Osteocyte (in vitro differentiated cells): ENCODE measurements at regions not wholly inside any gene's neighbourhood (a gene's known extent, or its start where the extent isn't known, plus 50 kb on each side); places are given as distances from the start of the nearest gene placed in this dataset.

ENCODE experiments used
- DNase-seq: peaks from one replicate; pipeline ENCODE4 v3.0.0; 2021; ENCODE audit warnings: mixed read lengths; ENCODE audit not compliant: unreplicated experiment; ENCODE audit errors: extremely low spot score
- H3K27ac Mint-ChIP-seq: one replicate; pipeline ENCODE4 v1.8.0; 2021; ENCODE audit warnings: mild to moderate bottlenecking, mixed read lengths; ENCODE audit not compliant: unreplicated experiment
- H3K27me3 Mint-ChIP-seq: one replicate; pipeline ENCODE4 v1.8.0; 2021; ENCODE audit warnings: mixed read lengths; ENCODE audit not compliant: unreplicated experiment
- H3K36me3 Mint-ChIP-seq: one replicate; pipeline ENCODE4 v1.8.0; 2021; ENCODE audit warnings: mixed read lengths; ENCODE audit not compliant: unreplicated experiment
- H3K4me1 Mint-ChIP-seq: one replicate; pipeline ENCODE4 v1.8.0; 2021; ENCODE audit warnings: mixed read lengths; ENCODE audit not compliant: unreplicated experiment
- H3K4me3 Mint-ChIP-seq: one replicate; pipeline ENCODE4 v1.8.0; 2021; ENCODE audit warnings: mild to moderate bottlenecking, moderate library complexity, mixed read lengths; ENCODE audit not compliant: unreplicated experiment
- H3K9me3 Mint-ChIP-seq: one replicate; pipeline ENCODE4 v1.8.0; 2021; ENCODE audit warnings: mixed read lengths; ENCODE audit not compliant: unreplicated experiment
- CTCF ChIP-seq: fragments of 200-600 bp; sonication (generic); IDR thresholded peaks from 2 replicates; pipeline ENCODE4 v1.5.0; 2021; ENCODE audit warnings: antibody characterized with exemption, mild to moderate bottlenecking, moderate library complexity

GRCh38 chr10:111967547-111967946, 216.0 kb downstream of the GPAM start:
- no peak for DNase-seq
- Mint-ChIP-seq H3K9me3 (peaks cover 26% of the 10 kb centered on the region), H3K36me3 (no peaks in the 10 kb centered on the region), H3K27me3 (no peaks in the 10 kb centered on the region), H3K4me1 (no peaks in the 10 kb centered on the region), H3K4me3 (no peak overlapping the region), H3K27ac (no peak overlapping the region)
- TF ChIP-seq CTCF = no peak

DNA sequence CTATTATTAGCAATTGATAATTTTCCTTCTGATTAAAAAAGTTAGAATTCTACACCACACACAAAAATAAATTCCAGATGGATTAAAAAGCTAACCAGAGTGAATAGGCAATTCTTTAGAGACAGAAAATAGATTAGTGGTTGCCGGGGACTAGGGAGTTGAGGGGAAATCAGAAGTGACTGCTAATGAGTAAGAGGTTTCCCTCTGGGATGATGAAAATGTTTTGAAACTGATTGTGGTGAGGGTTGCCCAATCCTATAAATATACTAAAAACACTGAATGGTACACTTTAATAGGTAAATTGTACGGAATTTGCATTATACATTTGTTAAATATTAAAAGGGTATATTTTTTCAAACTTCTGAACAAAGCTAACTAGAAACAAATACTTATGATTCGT, 214.9 kb downstream of the GPAM start:
- H3K9me3 Mint-ChIP-seq = peaks cover 27% of the 10 kb centered on the region
- no peak for TF ChIP-seq CTCF
- no peaks in the 10 kb centered on the region for H3K4me1 Mint-ChIP-seq
- DNase-seq = no peak
- no peaks in the 10 kb centered on the region for H3K27me3 Mint-ChIP-seq
- H3K27ac Mint-ChIP-seq = no peak overlapping the region
- no peaks in the 10 kb centered on the region for H3K36me3 Mint-ChIP-seq
- no peak overlapping the region for H3K4me3 Mint-ChIP-seq

DNA sequence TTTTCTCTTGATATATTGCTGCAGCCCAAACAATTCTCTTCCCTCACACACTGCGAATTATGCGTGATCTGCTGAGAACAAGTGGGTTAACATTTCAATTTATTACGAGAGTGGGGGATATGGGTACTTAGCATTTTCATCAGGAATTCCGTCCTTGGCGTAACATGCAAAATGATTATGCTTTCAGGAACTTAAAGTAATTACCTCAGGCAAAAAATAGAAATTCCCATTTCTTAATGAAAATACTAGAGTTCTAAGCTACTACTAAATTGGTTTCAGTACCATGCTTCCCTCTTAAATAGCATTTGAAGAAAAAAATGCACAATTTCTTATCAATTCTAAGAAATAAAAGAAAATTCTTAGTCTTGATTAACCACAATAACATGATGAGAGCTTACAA, 213.5 kb downstream of the GPAM start:
- peaks cover 30% of the 10 kb centered on the region for H3K9me3 Mint-ChIP-seq
- TF ChIP-seq CTCF = no peak
- no peak overlapping the region for H3K27ac Mint-ChIP-seq
- H3K27me3 Mint-ChIP-seq = no peaks in the 10 kb centered on the region
- no peak overlapping the region for H3K4me3 Mint-ChIP-seq
- DNase-seq = no peak
- H3K36me3 Mint-ChIP-seq = no peaks in the 10 kb centered on the region
- H3K4me1 Mint-ChIP-seq = no peaks in the 10 kb centered on the region

- no peak for DNase-seq
- Mint-ChIP-seq H3K36me3 (no peaks in the 10 kb centered on the region), H3K4me1 (no peaks in the 10 kb centered on the region), H3K27ac (no peak overlapping the region), H3K4me3 (no peak overlapping the region), H3K27me3 (no peaks in the 10 kb centered on the region), H3K9me3 (peaks cover 23% of the 10 kb centered on the region)
- no peak for TF ChIP-seq CTCF
Observed at GRCh38 chr10:111972109-111972508, 211.5 kb downstream of the GPAM start.

GRCh38 chr10:111973306-111973705, 210.3 kb downstream of the GPAM start:
- H3K4me3 Mint-ChIP-seq = no peak overlapping the region
- no peaks in the 10 kb centered on the region for H3K36me3 Mint-ChIP-seq
- TF ChIP-seq CTCF = no peak
- no peaks in the 10 kb centered on the region for H3K4me1 Mint-ChIP-seq
- no peaks in the 10 kb centered on the region for H3K27me3 Mint-ChIP-seq
- peaks cover 23% of the 10 kb centered on the region for H3K9me3 Mint-ChIP-seq
- no peak for DNase-seq
- H3K27ac Mint-ChIP-seq = no peak overlapping the region
